NCI-H2029 (cell line): ENCODE measurements at regions not wholly inside any gene's neighbourhood (a gene's known extent, or its start where the extent isn't known, plus 50 kb on each side); places are given as distances from the start of the nearest gene placed in this dataset.

Source experiments
- DNase-seq: peaks from one replicate; lab custom pipeline; 2025; lab: John Stamatoyannopoulos, UW

DNA sequence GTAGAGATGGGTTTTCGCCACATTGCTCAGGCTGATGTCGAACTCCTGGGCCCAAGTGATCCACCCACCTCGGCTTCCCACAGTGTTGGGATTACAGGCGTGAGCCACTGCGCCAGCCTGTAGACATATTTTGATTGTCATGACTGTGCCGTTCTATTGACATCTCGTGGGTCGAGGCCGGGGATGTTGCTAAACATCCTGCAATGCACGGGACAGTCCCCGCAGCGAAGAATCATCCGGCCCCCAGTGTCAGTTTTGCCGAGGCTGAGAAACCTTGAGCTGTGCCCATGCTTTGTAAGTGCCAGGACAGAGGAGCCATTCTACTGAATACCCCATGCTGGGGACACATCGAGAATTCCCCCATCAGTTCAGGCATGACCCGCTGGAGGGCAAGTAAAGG, 69.1 kb upstream of the GSE1 start:
- no peak for DNase-seq

- no peak for DNase-seq
These were observed 68.5 kb upstream of the GSE1 start for GRCh38 chr16:85544668-85545067.

GRCh38 chr16:85545227-85545818, 67.8 kb upstream of the GSE1 start:
- DNase-seq: no peak

DNA sequence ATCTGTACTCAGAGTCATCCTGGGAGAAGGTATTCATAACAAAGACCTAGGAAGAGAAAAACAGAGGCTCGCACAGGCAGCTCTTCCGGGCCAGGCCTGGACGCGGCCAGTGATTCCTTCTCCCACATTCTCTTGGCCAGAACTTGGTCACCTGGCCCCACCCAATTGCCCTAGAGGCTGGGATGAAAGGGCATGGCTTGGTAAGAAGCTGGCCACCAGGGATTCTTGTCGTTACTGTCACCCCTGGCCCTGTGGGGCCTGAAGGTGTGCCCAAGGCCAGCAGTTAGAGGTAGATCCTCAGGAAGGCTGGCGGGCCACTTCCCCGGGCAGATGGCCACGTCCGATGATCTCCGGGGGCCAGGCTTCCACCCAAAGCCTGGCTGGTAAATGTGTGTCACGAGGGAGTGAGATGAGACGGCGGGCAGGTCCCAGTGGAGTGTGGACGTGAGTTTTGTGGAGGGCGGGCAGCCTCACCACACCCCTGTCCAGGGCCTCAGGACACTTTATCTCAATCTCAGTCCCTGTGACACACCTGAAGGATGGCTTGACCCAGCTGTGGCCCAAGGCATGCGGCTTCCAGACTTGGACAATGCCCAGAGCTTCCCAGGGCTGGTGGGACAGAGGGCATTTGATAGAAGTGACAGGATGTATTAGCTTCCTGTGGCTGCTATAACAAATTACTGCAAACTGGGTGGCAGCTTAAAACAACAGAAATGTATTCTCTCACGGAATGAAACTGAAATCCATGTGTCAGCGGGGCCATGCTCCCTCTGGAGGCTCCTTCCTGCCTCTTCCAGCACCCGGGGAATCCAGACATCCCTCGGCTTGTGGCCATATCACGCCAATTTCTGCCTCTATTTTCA, 66.3 kb upstream of the GSE1 start:
- DNase-seq: no peak

DNA sequence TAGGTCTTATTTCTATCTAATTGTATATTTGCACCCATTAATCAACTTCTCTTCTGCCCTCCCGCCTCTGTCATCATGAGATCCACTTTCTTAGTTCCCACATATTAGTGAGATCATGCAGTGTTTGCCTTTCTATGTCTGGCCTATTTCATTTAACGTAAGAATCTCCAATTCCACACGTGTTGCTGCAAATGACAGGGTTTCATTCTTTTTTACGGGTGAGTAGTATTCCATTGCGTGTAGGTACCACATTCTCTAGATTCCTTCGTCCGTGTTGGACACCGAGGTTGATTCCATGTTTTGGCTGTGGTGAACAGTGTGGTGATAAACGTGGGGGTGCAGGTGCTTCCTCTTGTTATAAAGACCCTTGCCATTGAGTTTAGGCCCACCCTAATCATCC, 64.7 kb upstream of the GSE1 start:
- DNase-seq: no peak

DNA sequence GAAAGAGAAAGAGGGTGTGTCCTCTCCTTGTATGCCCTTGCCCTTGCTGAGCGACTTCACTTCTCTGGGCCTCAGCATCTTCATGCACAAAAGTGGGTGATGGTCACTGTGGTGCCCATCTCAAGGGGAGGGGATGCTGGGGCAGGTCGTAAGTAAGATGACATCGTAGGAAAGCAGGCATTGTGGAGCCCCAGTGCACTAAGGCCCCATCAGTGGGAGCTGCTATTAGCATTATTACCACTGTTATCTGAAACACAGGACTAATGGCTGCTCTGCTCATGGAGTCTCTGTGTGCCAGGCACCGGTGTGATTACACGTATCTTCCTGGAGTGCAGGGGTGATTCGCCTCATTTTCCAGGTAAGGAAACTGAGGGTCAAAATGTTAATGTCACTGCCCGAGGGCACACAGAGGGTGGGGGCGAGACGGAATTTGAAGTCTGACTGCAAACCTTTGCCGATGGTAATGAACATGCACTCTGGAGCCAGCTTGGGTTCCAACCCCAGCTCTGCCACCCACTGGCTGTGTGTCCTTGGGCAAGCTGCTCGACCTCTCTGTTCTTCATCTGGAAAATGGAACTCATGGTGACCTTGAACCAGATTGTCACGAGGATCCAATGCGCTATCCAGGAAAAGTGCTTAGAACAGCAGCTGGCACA, 63.2 kb upstream of the GSE1 start:
- DNase-seq: no peak

DNA sequence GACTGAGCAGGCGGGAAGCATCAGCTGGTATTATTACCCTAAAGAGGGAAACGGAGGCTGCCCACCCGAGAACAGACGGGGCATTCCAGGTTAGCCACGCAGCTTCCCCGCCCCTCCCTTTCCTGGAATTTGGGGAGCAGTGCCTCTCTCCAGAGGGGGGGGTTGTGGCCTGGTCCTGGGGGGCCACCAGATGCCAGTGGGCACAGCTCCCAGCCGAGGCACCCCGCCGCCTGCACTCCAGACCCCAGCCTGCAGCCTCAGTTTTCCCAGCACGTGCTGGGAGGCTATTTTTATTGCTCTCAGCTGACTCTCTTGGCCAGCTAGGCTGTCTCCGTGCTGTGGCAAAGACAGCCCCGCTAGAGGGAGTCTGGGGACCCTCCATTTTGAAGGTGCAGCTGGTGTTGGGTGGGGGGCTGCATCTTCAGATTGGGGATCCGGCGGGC, 62.7 kb upstream of the GSE1 start:
- DNase-seq: no peak

DNA sequence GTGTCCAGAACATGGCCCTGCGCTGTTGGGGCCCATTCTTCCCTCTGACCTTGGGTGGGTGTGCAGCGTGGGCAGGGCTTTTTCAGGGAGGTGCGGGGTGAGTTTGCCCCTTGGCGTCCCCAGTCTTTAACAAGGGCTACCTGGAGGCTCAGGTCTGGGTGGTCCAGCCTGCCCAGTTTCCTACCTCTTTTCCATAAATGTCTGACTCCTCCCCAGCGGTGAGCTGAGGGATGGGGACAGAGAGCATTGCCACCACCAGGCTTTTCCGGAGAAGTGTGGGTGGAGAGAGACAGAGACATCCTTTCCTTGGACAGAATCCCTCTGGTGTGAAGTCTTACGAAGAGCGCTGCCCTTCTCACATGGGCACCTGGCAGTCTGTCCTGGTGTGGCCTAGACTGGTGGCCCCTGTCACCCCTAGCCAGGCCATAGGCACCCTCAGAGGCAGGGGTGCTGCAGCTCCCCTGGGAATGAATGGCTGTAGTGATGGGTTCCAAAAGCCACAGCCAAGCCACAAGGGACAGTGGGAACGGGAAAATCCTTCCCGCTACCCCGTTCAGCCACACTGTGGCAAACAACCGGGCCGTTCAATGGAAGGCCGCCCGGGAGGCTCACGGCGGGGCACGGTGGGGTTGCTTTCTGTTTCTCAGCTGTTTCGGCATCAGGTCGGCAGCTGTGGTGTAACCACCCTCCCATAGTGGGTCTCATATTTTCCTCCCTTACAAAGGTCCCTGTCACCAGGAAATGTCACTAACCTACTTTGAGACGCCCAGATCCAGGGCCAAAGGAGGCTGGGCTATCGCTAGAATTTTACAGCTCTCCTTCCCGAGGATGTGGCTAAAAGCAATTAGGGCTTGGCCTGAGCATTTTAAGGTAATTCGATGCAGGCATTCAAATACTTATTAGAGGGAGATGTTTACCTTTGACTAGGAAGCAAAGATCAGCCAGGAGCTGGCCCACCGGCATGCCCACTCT, 61.9 kb upstream of the GSE1 start:
- DNase-seq: peak; percentile 54

GRCh38 chr16:85552980-85553435, 60.1 kb upstream of the GSE1 start:
- DNase-seq: no peak

DNA sequence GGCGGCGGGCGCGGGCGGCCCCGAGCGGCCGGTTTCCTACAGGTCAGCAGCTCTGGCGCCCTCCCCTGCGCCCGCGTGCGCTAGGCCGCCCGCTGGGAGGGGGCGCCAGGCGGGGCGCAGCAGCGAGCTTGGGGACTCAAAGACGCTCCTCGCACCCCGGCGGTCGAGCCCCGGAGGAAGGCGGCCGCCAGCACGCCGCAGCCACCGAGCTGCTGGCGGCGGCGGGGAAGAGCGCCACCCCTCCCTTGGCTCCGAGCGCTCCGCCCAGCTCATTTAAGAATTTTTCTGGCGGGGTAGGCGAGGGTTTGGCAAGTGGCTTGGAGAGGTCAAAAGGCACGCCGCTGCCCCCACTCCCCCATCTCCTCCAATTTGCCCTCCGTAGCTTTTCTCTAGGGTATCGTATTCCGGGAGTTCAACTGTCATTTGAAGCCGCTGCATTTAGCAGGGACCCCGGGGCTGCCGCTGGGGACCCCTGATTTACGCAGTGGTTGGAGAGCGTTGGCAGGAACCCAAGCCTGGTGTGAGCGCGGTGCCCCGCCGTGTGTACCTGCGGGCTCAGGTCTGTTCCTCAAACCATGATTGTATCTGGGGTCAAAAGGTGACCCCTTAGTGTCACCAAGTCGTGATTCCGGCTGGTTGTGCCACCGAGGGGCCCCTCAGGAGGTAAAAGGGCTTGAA, 59.5 kb upstream of the GSE1 start:
- DNase-seq: peak; percentile 24

DNA sequence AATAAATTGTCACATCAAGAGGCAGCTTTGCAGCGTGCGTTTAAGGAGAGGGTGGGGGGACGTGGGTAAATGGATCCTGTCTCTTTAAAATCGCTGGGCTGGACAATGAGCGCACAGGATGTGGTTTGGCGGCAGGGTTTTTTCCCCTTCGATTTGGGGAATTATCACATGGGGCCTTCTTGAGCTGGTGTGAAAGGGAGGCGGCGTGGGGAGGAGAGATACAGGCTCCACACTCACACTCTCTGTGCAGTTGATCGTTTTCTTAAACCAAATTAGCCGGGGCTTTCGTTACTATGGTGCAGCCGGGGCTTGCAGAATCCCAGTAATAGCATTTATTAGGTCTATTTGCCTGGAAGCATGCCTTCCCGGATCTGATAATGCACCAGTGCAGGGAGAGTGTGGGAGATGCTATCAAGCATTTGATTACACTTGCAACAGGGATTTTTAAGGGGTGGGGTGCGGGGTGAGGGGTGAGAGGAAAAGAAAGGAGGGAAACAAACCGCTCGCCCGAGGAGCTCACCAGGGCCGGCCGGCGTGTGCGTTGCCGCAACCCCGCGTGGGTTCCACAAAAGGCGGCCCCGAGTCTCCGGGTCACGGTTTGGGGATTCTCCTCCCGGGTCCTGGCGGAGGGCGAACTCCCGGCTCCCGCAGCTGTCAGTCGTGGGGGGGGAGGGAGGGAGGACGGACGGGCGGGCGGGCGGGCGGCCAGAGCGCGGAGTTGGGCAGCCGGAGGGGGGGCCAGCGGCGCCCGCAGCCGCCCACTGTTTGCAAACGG, 58.8 kb upstream of the GSE1 start:
- DNase-seq: peak; percentile 67

- peak; percentile 88 for DNase-seq
These were observed 58.0 kb upstream of the GSE1 start for GRCh38 chr16:85554889-85555718.

GRCh38 chr16:85555719-85556455, 57.2 kb upstream of the GSE1 start:
- no peak for DNase-seq

- peak; percentile 27 for DNase-seq
These were observed 56.6 kb upstream of the GSE1 start for GRCh38 chr16:85556456-85557082.

GRCh38 chr16:85557083-85557970, 55.8 kb upstream of the GSE1 start:
- no peak for DNase-seq

- DNase-seq: peak; percentile 87
These were observed 55.0 kb upstream of the GSE1 start for GRCh38 chr16:85557971-85558657.

GRCh38 chr16:85560932-85561247, 52.2 kb upstream of the GSE1 start:
- DNase-seq: no peak
